ENCODE measurements at regions not wholly inside any gene's neighbourhood (a gene's known extent, or its start where the extent isn't known, plus 50 kb on each side); places are given as distances from the start of the nearest gene placed in this dataset.

DNA sequence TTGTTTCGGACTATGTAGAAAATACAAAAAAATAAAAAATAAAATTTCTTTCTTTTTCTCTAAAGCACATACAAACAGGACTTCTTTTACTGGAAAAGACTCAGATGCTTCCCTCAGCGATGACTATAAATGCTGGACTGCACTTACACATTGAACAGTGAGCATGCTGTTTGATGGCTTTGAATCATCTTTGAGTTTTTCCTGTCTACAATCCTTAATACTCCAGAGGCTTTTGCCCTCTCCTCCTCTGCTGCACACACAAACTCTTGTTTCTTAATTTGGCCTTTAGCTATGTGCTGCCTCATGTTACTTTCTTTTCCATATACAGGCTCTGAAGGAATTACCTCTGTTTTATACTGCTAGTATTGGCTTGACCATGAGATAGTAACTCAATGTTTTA is 575.1 kb downstream of the EPHA3 start:
- ChIA-PET CTCF (ENCODE audit: low intra/inter-chr PET ratio, low total read pairs) (no interaction called here), POLR2A (no interaction called here)
- no peak overlapping the region for H3K4me2 ChIP-seq (ENCODE audit: low read depth, low read length)
- no peaks in the 10 kb centered on the region for H3K79me2 ChIP-seq (ENCODE audit: insufficient read depth, low read length)
- ATAC-seq (no peak), DNase-seq (ENCODE audit: low spot score) (no peak), FAIRE-seq (no peak)
- WGBS (ENCODE audit: low lambda C conversion rate): 19% methylated on average over 2 of the region's 2 CpGs
- in situ Hi-C loops (cut with HindIII; ENCODE audit: extremely low pct_ligation_motif_present, low pct_unique_long_range_greater_than_20kb): no loop called here
- no peaks in the 10 kb centered on the region for H3K4me1 ChIP-seq (ENCODE audit: insufficient read depth, low read length)
- H3K27ac ChIP-seq (ENCODE audit: extremely low read length, insufficient read depth, low read length): no peak overlapping the region
- H3K27me3 ChIP-seq (ENCODE audit: control insufficient read depth in 1 of 2, insufficient read depth in 2 of 2, low read length in 2 of 2): no peaks in the 10 kb centered on the region
- no peak overlapping the region for H2AFZ ChIP-seq (ENCODE audit: low read length)
- BruUV-seq (replicated peaks): no TSS peak
- H3K36me3 ChIP-seq (replicated peaks in 1 of 2; ENCODE audit: control insufficient read depth in 1 of 2, insufficient read depth in 2 of 2, low read length in 2 of 2): no peaks in the 10 kb centered on the region
- no peak overlapping the region for H3K9ac ChIP-seq (ENCODE audit: insufficient read depth, low read depth, low read length)
- intact Hi-C loops (cut with micrococcal nuclease; ENCODE audit: unreplicated experiment): no loop called here
- no peak overlapping the region for H3K4me3 ChIP-seq (replicated peaks in 1 of 3; ENCODE audit: insufficient read depth in 1 of 3, low read depth in 2 of 3, low read length in 3 of 3)
- H3K9me3 ChIP-seq (ENCODE audit: low read length): no peaks in the 10 kb centered on the region
- no peaks in the 10 kb centered on the region for H4K20me1 ChIP-seq (ENCODE audit: insufficient read depth, low read length)
- no peak for TF ChIP-seq MAF1 (CRISPR knock-in tag; IDR thresholded peaks at IDR 0.05; ENCODE audit: borderline replicate concordance)
- TF ChIP-seq ADNP (CRISPR knock-in tag; IDR thresholded peaks at IDR 0.05): no peak
- no peak for TF ChIP-seq ZFP36L2 (CRISPR knock-in tag; IDR thresholded peaks at IDR 0.05)
- TF ChIP-seq THYN1 (CRISPR knock-in tag; IDR thresholded peaks at IDR 0.05; ENCODE audit: borderline replicate concordance, low read depth): no peak
- no peak for TF ChIP-seq PREB (CRISPR knock-in tag; IDR thresholded peaks at IDR 0.05)
- TF ChIP-seq ZNF7 (CRISPR knock-in tag; IDR thresholded peaks at IDR 0.05): no peak
- TF ChIP-seq ZNF33B (CRISPR knock-in tag; IDR thresholded peaks at IDR 0.05): no peak
- TF ChIP-seq, protein P1, sequence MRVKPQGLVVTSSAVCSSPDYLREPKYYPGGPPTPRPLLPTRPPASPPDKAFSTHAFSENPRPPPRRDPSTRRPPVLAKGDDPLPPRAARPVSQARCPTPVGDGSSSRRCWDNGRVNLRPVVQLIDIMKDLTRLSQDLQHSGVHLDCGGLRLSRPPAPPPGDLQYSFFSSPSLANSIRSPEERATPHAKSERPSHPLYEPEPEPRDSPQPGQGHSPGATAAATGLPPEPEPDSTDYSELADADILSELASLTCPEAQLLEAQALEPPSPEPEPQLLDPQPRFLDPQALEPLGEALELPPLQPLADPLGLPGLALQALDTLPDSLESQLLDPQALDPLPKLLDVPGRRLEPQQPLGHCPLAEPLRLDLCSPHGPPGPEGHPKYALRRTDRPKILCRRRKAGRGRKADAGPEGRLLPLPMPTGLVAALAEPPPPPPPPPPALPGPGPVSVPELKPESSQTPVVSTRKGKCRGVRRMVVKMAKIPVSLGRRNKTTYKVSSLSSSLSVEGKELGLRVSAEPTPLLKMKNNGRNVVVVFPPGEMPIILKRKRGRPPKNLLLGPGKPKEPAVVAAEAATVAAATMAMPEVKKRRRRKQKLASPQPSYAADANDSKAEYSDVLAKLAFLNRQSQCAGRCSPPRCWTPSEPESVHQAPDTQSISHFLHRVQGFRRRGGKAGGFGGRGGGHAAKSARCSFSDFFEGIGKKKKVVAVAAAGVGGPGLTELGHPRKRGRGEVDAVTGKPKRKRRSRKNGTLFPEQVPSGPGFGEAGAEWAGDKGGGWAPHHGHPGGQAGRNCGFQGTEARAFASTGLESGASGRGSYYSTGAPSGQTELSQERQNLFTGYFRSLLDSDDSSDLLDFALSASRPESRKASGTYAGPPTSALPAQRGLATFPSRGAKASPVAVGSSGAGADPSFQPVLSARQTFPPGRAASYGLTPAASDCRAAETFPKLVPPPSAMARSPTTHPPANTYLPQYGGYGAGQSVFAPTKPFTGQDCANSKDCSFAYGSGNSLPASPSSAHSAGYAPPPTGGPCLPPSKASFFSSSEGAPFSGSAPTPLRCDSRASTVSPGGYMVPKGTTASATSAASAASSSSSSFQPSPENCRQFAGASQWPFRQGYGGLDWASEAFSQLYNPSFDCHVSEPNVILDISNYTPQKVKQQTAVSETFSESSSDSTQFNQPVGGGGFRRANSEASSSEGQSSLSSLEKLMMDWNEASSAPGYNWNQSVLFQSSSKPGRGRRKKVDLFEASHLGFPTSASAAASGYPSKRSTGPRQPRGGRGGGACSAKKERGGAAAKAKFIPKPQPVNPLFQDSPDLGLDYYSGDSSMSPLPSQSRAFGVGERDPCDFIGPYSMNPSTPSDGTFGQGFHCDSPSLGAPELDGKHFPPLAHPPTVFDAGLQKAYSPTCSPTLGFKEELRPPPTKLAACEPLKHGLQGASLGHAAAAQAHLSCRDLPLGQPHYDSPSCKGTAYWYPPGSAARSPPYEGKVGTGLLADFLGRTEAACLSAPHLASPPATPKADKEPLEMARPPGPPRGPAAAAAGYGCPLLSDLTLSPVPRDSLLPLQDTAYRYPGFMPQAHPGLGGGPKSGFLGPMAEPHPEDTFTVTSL (CRISPR knock-in tag; IDR thresholded peaks at IDR 0.05; ENCODE audit: borderline replicate concordance): no peak
- TF ChIP-seq RORA (CRISPR knock-in tag; IDR thresholded peaks at IDR 0.05): no peak
- TF ChIP-seq KDM1A (CRISPR knock-in tag; IDR thresholded peaks at IDR 0.05): no peak
- TF ChIP-seq ZC3H4 (CRISPR knock-in tag; IDR thresholded peaks at IDR 0.05; ENCODE audit: borderline replicate concordance): no peak
- TF ChIP-seq ZNF513 (CRISPR knock-in tag; conservative IDR thresholded peaks at IDR 0.05): no peak
- TF ChIP-seq TBL1XR1 (IDR thresholded peaks at IDR 0.05; ENCODE audit: borderline replicate concordance, low read length, partially characterized antibody): no peak
- TF ChIP-seq ARNTL (CRISPR knock-in tag; IDR thresholded peaks at IDR 0.05): no peak
- TF ChIP-seq RARA (CRISPR knock-in tag; IDR thresholded peaks at IDR 0.05): no peak
- no peak for TF ChIP-seq NR2F6 (IDR thresholded peaks at IDR 0.05)
- TF ChIP-seq NR2F6 (CRISPR knock-in tag; IDR thresholded peaks at IDR 0.05): no peak
- no peak for TF ChIP-seq ZNF737 (CRISPR knock-in tag; IDR thresholded peaks at IDR 0.05; ENCODE audit: borderline replicate concordance)
- TF ChIP-seq MEF2D (CRISPR knock-in tag; IDR thresholded peaks at IDR 0.05): no peak

Measured in HepG2 (cell line).